Endodermal cell (in vitro differentiated cells): ENCODE measurements at regions not wholly inside any gene's neighbourhood (a gene's known extent, or its start where the extent isn't known, plus 50 kb on each side); places are given as distances from the start of the nearest gene placed in this dataset.

Source experiments
- DNase-seq: peaks from one replicate; pipeline ENCODE4 v3.0.0-alpha.2; 2017
- H3K27ac ChIP-seq: 2 replicates; pipeline ENCODE4 v1.5.1; 2013; ENCODE audit warnings: mild to moderate bottlenecking, low read depth, low read length, moderate library complexity
- H3K27me3 ChIP-seq: 2 replicates; pipeline ENCODE4 v1.6.1; 2013; ENCODE audit warnings: mild to moderate bottlenecking, low read length, moderate library complexity; ENCODE audit not compliant: insufficient read depth, control insufficient read depth, poor library complexity, severe bottlenecking
- H3K36me3 ChIP-seq: 2 replicates; pipeline ENCODE4 v1.7.0; 2013; ENCODE audit warnings: mild to moderate bottlenecking, low read length, moderate library complexity; ENCODE audit not compliant: control insufficient read depth, insufficient read depth
- H3K4me1 ChIP-seq: one replicate; pipeline ENCODE4 v1.7.0; 2013; ENCODE audit warnings: low read length; ENCODE audit not compliant: control insufficient read depth, insufficient read depth
- H3K4me3 ChIP-seq: 2 replicates; pipeline ENCODE4 v1.5.1; 2013; ENCODE audit warnings: mild to moderate bottlenecking, low read length, moderate library complexity
- H3K9ac ChIP-seq: 2 replicates; pipeline ENCODE4 v1.6.1; 2013; ENCODE audit warnings: mild to moderate bottlenecking, low read length, moderate library complexity; ENCODE audit not compliant: poor library complexity, severe bottlenecking; ENCODE audit errors: extremely low read depth
- H3K9me3 ChIP-seq: 2 replicates; pipeline ENCODE4 v1.6.1; 2013; ENCODE audit warnings: mild to moderate bottlenecking, low read length, moderate library complexity; ENCODE audit not compliant: control insufficient read depth
- H3K27ac Mint-ChIP-seq: 2 replicates; pipeline ENCODE4 v1.8.0; 2020; ENCODE audit warnings: mixed read lengths
- H3K27me3 Mint-ChIP-seq: 2 replicates; pipeline ENCODE4 v1.8.0; 2021; ENCODE audit warnings: mild to moderate bottlenecking, mixed read lengths; ENCODE audit not compliant: insufficient read depth
- H3K36me3 Mint-ChIP-seq: 2 replicates; pipeline ENCODE4 v1.8.0; 2020; ENCODE audit warnings: low read depth, mixed read lengths
- H3K4me1 Mint-ChIP-seq: 2 replicates; pipeline ENCODE4 v1.8.0; 2020; ENCODE audit warnings: mixed read lengths
- H3K4me3 Mint-ChIP-seq: 2 replicates; pipeline ENCODE4 v1.8.0; 2020; ENCODE audit warnings: mild to moderate bottlenecking, moderate library complexity, mixed read lengths
- H3K9me3 Mint-ChIP-seq: 2 replicates; pipeline ENCODE4 v1.8.0; 2020; ENCODE audit warnings: mild to moderate bottlenecking, mixed read lengths
- WGBS, 2 experiments: methylation state at CpG; one replicate each; pipeline versions ENCODE4 v1.1.5 to v1.1.7; 2013; ENCODE audit warnings: missing lambda C conversion rate in 2 of 2, mixed read lengths in 1 of 2; ENCODE audit not compliant: insufficient coverage in 1 of 2, insufficient read length in 1 of 2; 5-methylcytosine and 5-hydroxymethylcytosine counted together
- TF ChIP-seq, protein P1 (sequence below): fragments of 200-600 bp; sonication (generic); conservative IDR thresholded peaks from 2 replicates; pipeline ENCODE4 v1.5.0; 2021; ENCODE audit warnings: antibody characterized with exemption, mild to moderate bottlenecking

DNA sequence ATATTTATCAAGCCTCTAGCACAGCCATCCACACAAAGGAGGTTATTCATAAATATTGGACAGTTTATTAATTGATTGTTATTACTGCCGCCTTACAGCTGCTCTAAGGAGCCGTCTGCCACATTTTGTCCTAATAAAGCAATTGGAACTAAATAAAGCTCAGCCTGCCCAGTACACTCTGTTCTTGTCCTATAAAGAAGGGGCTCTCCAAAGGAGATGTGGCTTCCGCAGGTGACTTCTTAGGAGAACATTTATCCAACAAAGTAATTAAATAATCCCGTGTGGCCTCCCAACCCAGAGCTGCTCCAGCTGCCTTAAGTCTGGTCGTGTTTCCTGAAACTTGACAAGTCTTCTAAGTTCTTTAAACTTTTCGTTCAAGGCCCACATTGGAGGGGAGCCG lies 497.7 kb downstream of the NPHP4 start:
- H3K36me3 ChIP-seq = no peaks in the 10 kb centered on the region
- H3K4me3 Mint-ChIP-seq = no peak overlapping the region
- 85 to 88% methylated on average over 4 to 7 of the region's 7 CpGs for WGBS, 2 experiments
- H3K4me1 Mint-ChIP-seq = no peaks in the 10 kb centered on the region
- H3K27ac Mint-ChIP-seq = no peak overlapping the region
- TF ChIP-seq, protein P1, sequence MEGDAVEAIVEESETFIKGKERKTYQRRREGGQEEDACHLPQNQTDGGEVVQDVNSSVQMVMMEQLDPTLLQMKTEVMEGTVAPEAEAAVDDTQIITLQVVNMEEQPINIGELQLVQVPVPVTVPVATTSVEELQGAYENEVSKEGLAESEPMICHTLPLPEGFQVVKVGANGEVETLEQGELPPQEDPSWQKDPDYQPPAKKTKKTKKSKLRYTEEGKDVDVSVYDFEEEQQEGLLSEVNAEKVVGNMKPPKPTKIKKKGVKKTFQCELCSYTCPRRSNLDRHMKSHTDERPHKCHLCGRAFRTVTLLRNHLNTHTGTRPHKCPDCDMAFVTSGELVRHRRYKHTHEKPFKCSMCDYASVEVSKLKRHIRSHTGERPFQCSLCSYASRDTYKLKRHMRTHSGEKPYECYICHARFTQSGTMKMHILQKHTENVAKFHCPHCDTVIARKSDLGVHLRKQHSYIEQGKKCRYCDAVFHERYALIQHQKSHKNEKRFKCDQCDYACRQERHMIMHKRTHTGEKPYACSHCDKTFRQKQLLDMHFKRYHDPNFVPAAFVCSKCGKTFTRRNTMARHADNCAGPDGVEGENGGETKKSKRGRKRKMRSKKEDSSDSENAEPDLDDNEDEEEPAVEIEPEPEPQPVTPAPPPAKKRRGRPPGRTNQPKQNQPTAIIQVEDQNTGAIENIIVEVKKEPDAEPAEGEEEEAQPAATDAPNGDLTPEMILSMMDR = no peak
- no peak for DNase-seq
- H3K9me3 Mint-ChIP-seq = no peaks in the 10 kb centered on the region
- H3K27me3 Mint-ChIP-seq = peaks cover 12% of the 10 kb centered on the region
- H3K4me3 ChIP-seq = no peak overlapping the region
- no peak overlapping the region for H3K9ac ChIP-seq
- no peaks in the 10 kb centered on the region for H3K27me3 ChIP-seq
- no peak overlapping the region for H3K27ac ChIP-seq
- H3K9me3 ChIP-seq = no peaks in the 10 kb centered on the region
- H3K4me1 ChIP-seq = no peaks in the 10 kb centered on the region
- H3K36me3 Mint-ChIP-seq = no peaks in the 10 kb centered on the region

DNA sequence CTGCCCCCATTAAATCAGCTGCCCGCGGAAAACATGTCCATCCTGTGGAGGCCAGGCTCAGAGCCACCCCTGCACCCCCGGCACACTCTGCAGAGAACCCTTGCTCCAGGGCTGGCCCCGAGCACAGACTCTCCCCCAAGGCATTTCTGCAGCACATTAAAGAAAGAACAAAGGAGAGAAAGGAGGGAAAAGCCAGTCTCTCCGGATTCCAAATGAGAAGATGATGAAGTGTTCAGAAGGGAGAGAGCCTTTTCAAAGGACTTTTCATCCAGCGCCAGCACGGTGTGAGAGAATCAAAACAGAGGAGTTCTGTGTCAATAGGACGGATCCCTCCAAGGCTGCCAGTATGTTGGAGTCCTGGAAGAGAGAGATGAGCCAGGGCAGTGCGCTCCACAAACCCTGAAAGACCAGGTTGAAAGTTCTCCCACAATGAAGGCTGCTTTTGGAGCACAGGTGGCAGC lies 498.3 kb downstream of the NPHP4 start:
- WGBS, 2 experiments = 84 to 87% methylated on average over 7 to 9 of the region's 9 CpGs
- no peak overlapping the region for H3K4me3 Mint-ChIP-seq

DNA sequence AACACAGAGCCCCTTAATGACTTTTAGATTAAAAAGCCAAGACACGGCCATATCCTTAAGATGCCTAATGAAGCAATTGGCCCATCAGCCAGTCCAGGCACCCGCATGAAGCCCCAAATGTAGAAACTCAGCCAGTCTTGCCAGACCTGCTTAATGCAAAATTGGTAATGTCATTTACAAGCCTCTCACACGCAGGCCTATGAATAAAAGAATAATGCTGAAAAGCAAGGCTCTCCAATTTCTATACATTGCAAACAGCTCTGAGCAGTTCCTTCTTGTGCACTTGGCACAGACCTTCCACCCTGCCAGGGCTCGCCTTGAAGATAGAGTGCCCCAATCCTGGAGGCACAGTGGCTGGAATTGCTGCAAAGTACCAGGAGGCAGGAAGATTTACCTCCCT lies 498.9 kb downstream of the NPHP4 start:
- Mint-ChIP-seq H3K4me3 (no peak overlapping the region), H3K27ac (no peak overlapping the region), H3K4me1 (no peaks in the 10 kb centered on the region)

More for the DNA sequence above, 498.3 kb downstream of the NPHP4 start:
- TF ChIP-seq, protein P1 = no peak
- no peaks in the 10 kb centered on the region for H3K9me3 ChIP-seq
- no peak overlapping the region for H3K4me3 ChIP-seq
- peak overlapping the region; percentile 16 for H3K27ac ChIP-seq
- H3K36me3 ChIP-seq = no peaks in the 10 kb centered on the region
- H3K9ac ChIP-seq = no peak overlapping the region
- no peaks in the 10 kb centered on the region for H3K36me3 Mint-ChIP-seq
- no peaks in the 10 kb centered on the region for H3K9me3 Mint-ChIP-seq
- no peak for DNase-seq
- H3K27me3 ChIP-seq = no peaks in the 10 kb centered on the region
- no peaks in the 10 kb centered on the region for H3K4me1 ChIP-seq
- no peaks in the 10 kb centered on the region for H3K4me1 Mint-ChIP-seq
- peaks cover 12% of the 10 kb centered on the region for H3K27me3 Mint-ChIP-seq
- H3K27ac Mint-ChIP-seq = no peak overlapping the region

More for the DNA sequence above, 498.9 kb downstream of the NPHP4 start:
- 90 to 94% methylated on average over 4 of the region's 4 CpGs for WGBS, 2 experiments
- no peaks in the 10 kb centered on the region for H3K36me3 ChIP-seq
- H3K9me3 ChIP-seq = no peaks in the 10 kb centered on the region
- TF ChIP-seq, protein P1 = no peak
- H3K4me3 ChIP-seq = no peak overlapping the region
- H3K27ac ChIP-seq = no peak overlapping the region
- H3K27me3 Mint-ChIP-seq = peaks cover 11% of the 10 kb centered on the region
- no peaks in the 10 kb centered on the region for H3K27me3 ChIP-seq
- H3K4me1 ChIP-seq = no peaks in the 10 kb centered on the region
- H3K9me3 Mint-ChIP-seq = no peaks in the 10 kb centered on the region
- no peak overlapping the region for H3K9ac ChIP-seq
- H3K36me3 Mint-ChIP-seq = no peaks in the 10 kb centered on the region
- DNase-seq = no peak
